Thyroid gland (tissue), 4 donors: ENCODE measurements at regions not wholly inside any gene's neighbourhood (a gene's known extent, or its start where the extent isn't known, plus 50 kb on each side); places are given as distances from the start of the nearest gene placed in this dataset.

Source experiments
- CTCF ChIP-seq, 6 experiments: fragments of 200-600 bp in 3 of 6; fragments of 450-650 bp in 3 of 6; sonication (generic) in 3 of 6; IDR thresholded peaks; one replicate each; pipeline ENCODE4 v1.5.1; 2016 to 2019; ENCODE audit warnings: antibody characterized with exemption in 6 of 6, mild to moderate bottlenecking in 2 of 6, inconsistent platforms in 1 of 6, moderate library complexity in 1 of 6
- POLR2A ChIP-seq, 2 donors: fragments of 450-650 bp; IDR thresholded peaks; one replicate each; pipeline ENCODE4 v1.6.1; 2017; ENCODE audit warnings: antibody characterized with exemption in 2 of 2, mild to moderate bottlenecking in 2 of 2, moderate library complexity in 1 of 2

GRCh38 chr5:174500636-174501035 is 223.7 kb upstream of the MSX2 start:
- TF ChIP-seq CTCF (IDR thresholded peaks at IDR 0.05) (no peak), POLR2A (IDR thresholded peaks at IDR 0.05) (no peak)
